IMR-90 (cell line): ENCODE measurements at regions not wholly inside any gene's neighbourhood (a gene's known extent, or its start where the extent isn't known, plus 50 kb on each side); places are given as distances from the start of the nearest gene placed in this dataset.

Source experiments
- ATAC-seq: fragments of 200-7000 bp; cut with Tn5 transposase; 2 replicates; pipeline ENCODE4 v1.9.1; 2020; ENCODE audit warnings: low read depth, mild to moderate bottlenecking, moderate library complexity
- BruUV-seq: library from RNA; stranded (reverse); fragments of 400-500 nt; replicated peaks from 2 replicates; lab custom pipeline; 2021; lab: Mats Ljungman, UMichigan
- CTCF ChIA-PET: fragments of 300-600 bp; formaldehyde crosslinking; extraction: SDS; loops from one replicate; lab custom pipeline; 2021; ENCODE audit warnings: antibody characterized with exemption; lab: Yijun Ruan, JAX
- POLR2A ChIA-PET: fragments of 300-600 bp; sonication (Branson Sonifier 250); formaldehyde crosslinking; loops from one replicate; lab custom pipeline; 2022; ENCODE audit warnings: antibody characterized with exemption; ENCODE audit not compliant: unreplicated experiment; lab: Charles Lee
- DNase-seq: peaks from one replicate; pipeline ENCODE4 v3.0.0; 2013
- H2AFZ ChIP-seq: replicated peaks from 2 replicates; pipeline ENCODE3; 2013; ENCODE audit warnings: low read length, mild to moderate bottlenecking; ENCODE audit not compliant: poor library complexity
- H2AK5ac ChIP-seq: 2 replicates; pipeline ENCODE4 v1.6.1; 2013; ENCODE audit warnings: low read depth, low read length, inconsistent platforms
- H2AK9ac ChIP-seq: replicated peaks from 2 replicates; pipeline ENCODE3; 2013; ENCODE audit warnings: mild to moderate bottlenecking, low read depth, low read length, moderate library complexity; ENCODE audit not compliant: poor library complexity
- H2BK120ac ChIP-seq: 2 replicates; pipeline ENCODE4 v1.6.1; 2013; ENCODE audit warnings: low read depth, low read length, inconsistent platforms
- H2BK15ac ChIP-seq: 3 replicates; pipeline ENCODE4 v1.6.1; 2013; ENCODE audit warnings: low read depth, low read length, inconsistent platforms
- H2BK20ac ChIP-seq: 2 replicates; pipeline ENCODE4 v1.6.1; 2013; ENCODE audit warnings: low read depth, mild to moderate bottlenecking, inconsistent platforms, low read length, moderate library complexity
- H2BK5ac ChIP-seq: 2 replicates; pipeline ENCODE4 v1.6.1; 2013; ENCODE audit warnings: mild to moderate bottlenecking, low read depth, low read length, inconsistent platforms; ENCODE audit not compliant: poor library complexity, severe bottlenecking
- H3K14ac ChIP-seq: replicated peaks from 2 replicates; pipeline ENCODE4 v1.6.1; 2013; ENCODE audit warnings: low read depth, low read length, inconsistent platforms
- H3K18ac ChIP-seq: 2 replicates; pipeline ENCODE4 v1.6.1; 2013; ENCODE audit warnings: low read depth, low read length, control low read depth
- H3K23ac ChIP-seq: 2 replicates; pipeline ENCODE4 v1.6.1; 2013; ENCODE audit warnings: low read depth, low read length, inconsistent platforms
- H3K27ac ChIP-seq: 2 replicates; pipeline ENCODE4 v1.5.1; 2013; ENCODE audit warnings: mild to moderate bottlenecking, control low read depth, low read length; ENCODE audit not compliant: insufficient read depth
- H3K27me3 ChIP-seq: 2 replicates; pipeline ENCODE4 v1.6.1; 2013; ENCODE audit warnings: low read length; ENCODE audit not compliant: control insufficient read depth, insufficient read depth
- H3K36me3 ChIP-seq: 2 replicates; pipeline ENCODE4 v1.6.1; 2013; ENCODE audit warnings: low read length, mixed read lengths; ENCODE audit not compliant: control insufficient read depth, insufficient read depth
- H3K4ac ChIP-seq: 2 replicates; pipeline ENCODE4 v1.6.1; 2013; ENCODE audit warnings: low read depth, low read length, inconsistent platforms
- H3K4me1 ChIP-seq: 2 replicates; pipeline ENCODE4 v1.6.1; 2013; ENCODE audit warnings: low read length, mixed read lengths; ENCODE audit not compliant: control insufficient read depth, insufficient read depth
- H3K4me2 ChIP-seq: 2 replicates; pipeline ENCODE4 v1.6.1; 2013; ENCODE audit warnings: low read depth, mild to moderate bottlenecking, control low read depth, low read length, moderate library complexity
- H3K4me3 ChIP-seq: 2 replicates; pipeline ENCODE4 v1.5.1; 2013; ENCODE audit warnings: low read depth, mild to moderate bottlenecking, control low read depth, low read length, moderate library complexity; ENCODE audit not compliant: insufficient read depth
- H3K56ac ChIP-seq: 2 replicates; pipeline ENCODE4 v1.6.1; 2013; ENCODE audit warnings: low read length, inconsistent platforms; ENCODE audit not compliant: insufficient read depth; ENCODE audit errors: extremely low read depth
- H3K79me1 ChIP-seq, 2 experiments: 2 replicates each; pipeline ENCODE4 v1.6.1; 2013; ENCODE audit warnings: low read length in 2 of 2, inconsistent platforms in 1 of 2, low read depth in 1 of 2
- H3K9ac ChIP-seq: 2 replicates; pipeline ENCODE4 v1.6.1; 2013; ENCODE audit warnings: low read depth, low read length, control low read depth
- H3K9me1 ChIP-seq: 2 replicates; pipeline ENCODE4 v1.6.1; 2013; ENCODE audit warnings: low read length, inconsistent platforms; ENCODE audit not compliant: insufficient read depth
- H3K9me3 ChIP-seq: 2 replicates; pipeline ENCODE4 v1.6.1; 2013; ENCODE audit warnings: low read length; ENCODE audit not compliant: control insufficient read depth, insufficient read depth
- H4K20me1 ChIP-seq: 2 replicates; pipeline ENCODE4 v1.6.1; 2013; ENCODE audit warnings: low read length, inconsistent platforms; ENCODE audit not compliant: insufficient read depth
- H4K5ac ChIP-seq: 2 replicates; pipeline ENCODE4 v1.6.1; 2013; ENCODE audit warnings: mild to moderate bottlenecking, low read depth, low read length, control low read depth
- H4K8ac ChIP-seq, 2 experiments: 2 replicates each; pipeline ENCODE4 v1.6.1; 2013; ENCODE audit warnings: low read depth in 2 of 2, low read length in 2 of 2, control low read depth in 1 of 2, inconsistent platforms in 1 of 2
- H4K91ac ChIP-seq: 2 replicates; pipeline ENCODE4 v1.6.1; 2013; ENCODE audit warnings: low read depth, low read length, inconsistent platforms; ENCODE audit not compliant: insufficient read depth
- BHLHE40 ChIP-seq: fragments of 150-350 bp; IDR thresholded peaks from 2 replicates; pipeline ENCODE4 v1.6.1; 2016; ENCODE audit warnings: mild to moderate bottlenecking, low read depth, low read length
- CEBPB ChIP-seq: IDR thresholded peaks from 2 replicates; pipeline ENCODE4 v1.6.1; 2012; ENCODE audit warnings: low read depth, low read length, improper control_type of control experiment
- CHD1 ChIP-seq: IDR thresholded peaks from 2 replicates; pipeline ENCODE4 v1.6.1; 2012; ENCODE audit warnings: low read depth, low read length, improper control_type of control experiment
- CTCF ChIP-seq: conservative IDR thresholded peaks from 2 replicates; pipeline ENCODE4 v1.5.1; 2012; ENCODE audit warnings: mild to moderate bottlenecking, low read depth, low read length, improper control_type of control experiment
- ELK1 ChIP-seq: fragments of 150-350 bp; IDR thresholded peaks from 2 replicates; pipeline ENCODE4 v1.6.1; 2016; ENCODE audit warnings: low read depth, mild to moderate bottlenecking, low read length, moderate library complexity, borderline replicate concordance
- FOS ChIP-seq: fragments of 150-350 bp; IDR thresholded peaks from 2 replicates; pipeline ENCODE4 v1.6.1; 2016; ENCODE audit warnings: low read depth, low read length
- MAFK ChIP-seq: IDR thresholded peaks from 2 replicates; pipeline ENCODE4 v1.6.1; 2012; ENCODE audit warnings: low read depth, low read length, improper control_type of control experiment
- MAZ ChIP-seq: IDR thresholded peaks from 2 replicates; pipeline ENCODE4 v1.6.1; 2012; ENCODE audit warnings: low read depth, mild to moderate bottlenecking, low read length, improper control_type of control experiment, moderate library complexity, borderline replicate concordance
- MXI1 ChIP-seq: IDR thresholded peaks from 2 replicates; pipeline ENCODE4 v1.6.1; 2012; ENCODE audit warnings: low read depth, mild to moderate bottlenecking, low read length, moderate library complexity, borderline replicate concordance
- NFE2L2 ChIP-seq: fragments of 150-350 bp; IDR thresholded peaks from 2 replicates; pipeline ENCODE4 v1.6.1; 2016; ENCODE audit warnings: low read depth, mild to moderate bottlenecking, low read length
- RAD21 ChIP-seq: IDR thresholded peaks from 2 replicates; pipeline ENCODE4 v1.6.1; 2012; ENCODE audit warnings: low read length, improper control_type of control experiment
- USF2 ChIP-seq: fragments of 150-350 bp; IDR thresholded peaks from 2 replicates; pipeline ENCODE4 v1.6.1; 2017; ENCODE audit warnings: mild to moderate bottlenecking, antibody characterized with exemption, low read length, low read depth
- WGBS, 2 experiments: methylation state at CpG; one replicate each; pipeline versions ENCODE4 v1.1.5 to v1.1.7; 2013; ENCODE audit warnings: missing lambda C conversion rate in 2 of 2; ENCODE audit not compliant: insufficient read length in 1 of 2; ENCODE audit errors: extremely low coverage in 2 of 2; 5-methylcytosine and 5-hydroxymethylcytosine counted together
- dilution Hi-C: fragments of 300-500 bp; cut with HindIII; formaldehyde crosslinking; loops from one replicate; pipeline ENCODE4 v1.14.3; 2018; ENCODE audit warnings: low sequenced_read_pairs; ENCODE audit not compliant: unreplicated experiment
- in situ Hi-C: fragments of 300-500 bp; cut with MboI; formaldehyde crosslinking; loops from 3 replicates; pipeline ENCODE4 v1.14.3; 2019; ENCODE audit warnings: low sequenced_read_pairs, inconsistent platforms, mixed read lengths
- intact Hi-C: fragments of 100-400 bp; cut with micrococcal nuclease; formaldehyde crosslinking; loops from 2 replicates; pipeline ENCODE4 v1.10.0; 2022

- Histone ChIP-seq H3K23ac (no peak overlapping the region), H3K9ac (no peak overlapping the region), H3K14ac (no peak overlapping the region), H2AK9ac (no peak overlapping the region), H3K56ac (no peak overlapping the region), H2AK5ac (no peak overlapping the region), H4K20me1 (no peaks in the 10 kb centered on the region), H4K5ac (no peak overlapping the region), H2BK20ac (no peak overlapping the region), H3K9me3 (no peaks in the 10 kb centered on the region), H3K4ac (no peak overlapping the region), H3K79me1 (no peaks in the 10 kb centered on the region), H3K27me3 (no peaks in the 10 kb centered on the region; the same call in 1 of the 2 replicates), H2BK15ac (no peak overlapping the region), H3K9me1 (no peaks in the 10 kb centered on the region), H3K4me1 (no peaks in the 10 kb centered on the region), H4K91ac (no peak overlapping the region), H2BK120ac (no peak overlapping the region), H2AFZ (no peak overlapping the region), H3K36me3 (no peaks in the 10 kb centered on the region), H3K27ac (no peak overlapping the region), H4K8ac (no peak overlapping the region), H3K18ac (no peak overlapping the region), H3K4me3 (no peak overlapping the region), H3K4me2 (no peak overlapping the region), H2BK5ac (no peak overlapping the region)
- DNase-seq (no peak), ATAC-seq (no peak)
- BruUV-seq: no TSS peak
- ChIA-PET POLR2A (no interaction called here), CTCF (no interaction called here)
- no CpG with 5 or more reads among the region's 3 CpGs for WGBS, 2 experiments
- intact Hi-C loops (no loop called here), dilution Hi-C loops (loop anchor here (10.0 kb wide), 1 partner anchor 56 kb away; no protein-coding TSS in a partner anchor), in situ Hi-C loops (no loop called here)
- TF ChIP-seq MAZ: no peak
- no peak for TF ChIP-seq CTCF
- TF ChIP-seq CEBPB: no peak
- no peak for TF ChIP-seq RAD21
- TF ChIP-seq BHLHE40: no peak
- no peak for TF ChIP-seq CHD1
- TF ChIP-seq ELK1: no peak
- no peak for TF ChIP-seq NFE2L2
- no peak for TF ChIP-seq FOS
- TF ChIP-seq MAFK: no peak
- no peak for TF ChIP-seq MXI1
- TF ChIP-seq USF2: no peak
These were observed 109.3 kb upstream of the ANK3 start for GRCh38 chr10:60498985-60499384.
